ENCODE measurements at regions not wholly inside any gene's neighbourhood (a gene's known extent, or its start where the extent isn't known, plus 50 kb on each side); places are given as distances from the start of the nearest gene placed in this dataset.

DNA sequence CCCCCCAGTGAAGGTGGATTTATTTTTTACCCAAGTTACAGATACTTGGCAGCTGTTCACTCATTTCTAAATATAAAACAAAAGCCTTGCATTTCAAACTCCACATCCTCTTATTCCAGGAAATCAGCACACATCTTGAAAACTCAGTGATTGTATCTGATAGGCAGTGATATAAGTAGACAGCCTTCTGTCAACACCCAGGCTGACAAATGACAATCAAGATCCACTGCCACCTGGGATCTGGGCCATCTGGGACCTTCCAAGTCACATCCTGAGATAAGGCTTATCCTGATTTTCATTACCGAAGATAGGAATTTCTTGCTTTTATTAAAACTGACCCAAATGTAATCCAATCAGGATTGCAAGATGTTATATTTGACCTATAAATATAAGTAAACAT lies 201.3 kb upstream of the PUM3 start:
- Histone ChIP-seq H2BK120ac (replicated peaks; ENCODE audit: low read depth, low read length) (no peak overlapping the region), H2BK5ac (ENCODE audit: low read depth, low read length) (no peak overlapping the region), H3K23ac (ENCODE audit: insufficient read length) (no peak overlapping the region), H2BK15ac (ENCODE audit: low read length) (no peak overlapping the region), H3K79me1 (ENCODE audit: low read depth, low read length) (no peaks in the 10 kb centered on the region), H2AFZ (ENCODE audit: low read length) (no peak overlapping the region), H3K4me2 (ENCODE audit: insufficient read depth in 1 of 2, low read depth in 2 of 2, low read length in 2 of 2) (no peak overlapping the region), H4K8ac (ENCODE audit: extremely low read depth, insufficient read depth, low read length) (no peak overlapping the region), H3K36me3 (ENCODE audit: control insufficient read depth in 2 of 4, insufficient read depth in 4 of 4, low read length in 3 of 4) (no peaks in the 10 kb centered on the region), H4K91ac (replicated peaks; ENCODE audit: insufficient read length, low read length) (no peak overlapping the region), H3K9ac (replicated peaks in 1 of 4; ENCODE audit: extremely low read depth in 1 of 4, low read depth in 3 of 4, low read length in 3 of 4) (no peak overlapping the region), H3K14ac (ENCODE audit: insufficient read length) (no peak overlapping the region), H4K5ac (ENCODE audit: insufficient read length, low read depth, low read length) (no peak overlapping the region), H2AK5ac (ENCODE audit: low read depth, low read length) (no peak overlapping the region), H3K56ac (replicated peaks; ENCODE audit: insufficient read length, low read depth, low read length) (no peak overlapping the region), H3K4ac (replicated peaks; ENCODE audit: insufficient read length, low read depth, low read length) (no peak overlapping the region), H2BK12ac (ENCODE audit: low read depth, low read length) (no peak overlapping the region), H3K9me3 (ENCODE audit: insufficient read depth in 2 of 2, low read depth in 1 of 2, low read length in 1 of 2) (no peaks in the 10 kb centered on the region), H4K20me1 (replicated peaks in 1 of 2; ENCODE audit: control insufficient read depth in 1 of 2, insufficient read depth in 2 of 2, low read length in 2 of 2) (no peaks in the 10 kb centered on the region), H3K27me3 (replicated peaks in 1 of 4; ENCODE audit: control insufficient read depth in 3 of 4, extremely low read depth in 1 of 4, insufficient read depth in 3 of 4, low read length in 3 of 4) (no peaks in the 10 kb centered on the region), H3K4me1 (replicated peaks in 1 of 4; ENCODE audit: control insufficient read depth in 3 of 4, insufficient read depth in 4 of 4, low read length in 3 of 4) (no peaks in the 10 kb centered on the region), H3K27ac (ENCODE audit: low read depth, low read length) (no peak overlapping the region), H3K79me2 (ENCODE audit: control insufficient read depth in 1 of 2, insufficient read depth in 2 of 2, low read length in 2 of 2) (no peaks in the 10 kb centered on the region), H3K18ac (ENCODE audit: extremely low read depth, low read length) (no peak overlapping the region), H2BK20ac (ENCODE audit: low read length) (no peak overlapping the region), H3K23me2 (ENCODE audit: low read depth, low read length) (no peaks in the 10 kb centered on the region), H3K4me3 (ENCODE audit: extremely low read depth in 1 of 4, insufficient read depth in 2 of 4, low read depth in 3 of 4, low read length in 4 of 4) (no peak overlapping the region)
- TF ChIP-seq EP300 (IDR thresholded peaks at IDR 0.05; ENCODE audit: borderline replicate concordance in 1 of 2, low read depth in 2 of 2, low read length in 2 of 2) (no peak), GABPA (IDR thresholded peaks at IDR 0.05; ENCODE audit: borderline replicate concordance, insufficient read depth, low read length) (no peak), CEBPB (IDR thresholded peaks at IDR 0.05; ENCODE audit: low read depth, low read length) (no peak), KDM5A (IDR thresholded peaks at IDR 0.05; ENCODE audit: low read length) (no peak), NRF1 (IDR thresholded peaks at IDR 0.05; ENCODE audit: low read depth, low read length) (no peak), TCF12 (IDR thresholded peaks at IDR 0.05; ENCODE audit: low read depth, low read length) (no peak), ZNF274 (IDR thresholded peaks at IDR 0.05; ENCODE audit: borderline replicate concordance, extremely low read depth, low read length) (no peak), SP1 (IDR thresholded peaks at IDR 0.05; ENCODE audit: low read depth, low read length) (no peak), BCL11A (IDR thresholded peaks at IDR 0.05; ENCODE audit: low read depth in 2 of 2, low read length in 2 of 2) (no peak), TAF7 (optimal IDR thresholded peaks at IDR 0.05; ENCODE audit: borderline replicate concordance, low read depth, low read length) (no peak)
- TF ChIP-seq, protein P1, sequence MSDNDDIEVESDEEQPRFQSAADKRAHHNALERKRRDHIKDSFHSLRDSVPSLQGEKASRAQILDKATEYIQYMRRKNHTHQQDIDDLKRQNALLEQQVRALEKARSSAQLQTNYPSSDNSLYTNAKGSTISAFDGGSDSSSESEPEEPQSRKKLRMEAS (IDR thresholded peaks at IDR 0.05), result no peak
- DNase-seq (ENCODE audit: low read depth in 1 of 2, low spot score in 2 of 2) (no peak), FAIRE-seq (no peak)
- ChIA-PET POLR2A (ENCODE audit: partially characterized antibody) (no interaction called here), CTCF (ENCODE audit: partially characterized antibody) (interaction anchor here (0.6 kb wide), 1 partner anchor 50 kb away, joined by 3 read pairs; no protein-coding TSS in a partner anchor)
- WGBS, 2 experiments (ENCODE audit: extremely low coverage in 1 of 2, insufficient coverage in 1 of 2, insufficient read length in 1 of 2, insufficient replicate concordance in 2 of 2, low coverage in 1 of 2, low lambda C conversion rate in 2 of 2, missing lambda C conversion rate in 1 of 2), result 92% methylated on average over 1 of the region's 1 CpG; no CpG with 5 or more reads in 1 of the 2 experiments
